Activated naive CD8-positive, alpha-beta T cell treated with anti-CD3 and anti-CD28 coated beads for 36 hours (primary cell): ENCODE measurements at regions not wholly inside any gene's neighbourhood (a gene's known extent, or its start where the extent isn't known, plus 50 kb on each side); places are given as distances from the start of the nearest gene placed in this dataset.

ENCODE experiments used
- DNase-seq: peaks from one replicate; pipeline ENCODE4 v3.0.0; 2021
- H3K27ac Mint-ChIP-seq: one replicate; pipeline ENCODE4 v1.8.0; 2022; ENCODE audit warnings: mild to moderate bottlenecking, moderate library complexity, mixed read lengths
- H3K27me3 Mint-ChIP-seq: one replicate; pipeline ENCODE4 v1.8.0; 2022; ENCODE audit warnings: mild to moderate bottlenecking, mixed read lengths
- H3K36me3 Mint-ChIP-seq: one replicate; pipeline ENCODE4 v1.8.0; 2021; ENCODE audit warnings: mild to moderate bottlenecking, mixed read lengths
- H3K4me1 Mint-ChIP-seq: one replicate; pipeline ENCODE4 v1.8.0; 2021; ENCODE audit warnings: mixed read lengths
- H3K4me3 Mint-ChIP-seq: one replicate; pipeline ENCODE4 v1.8.0; 2022; ENCODE audit warnings: mild to moderate bottlenecking, moderate library complexity, mixed read lengths
- H3K9me3 Mint-ChIP-seq: one replicate; pipeline ENCODE4 v1.8.0; 2022; ENCODE audit warnings: mixed read lengths

GRCh38 chr13:80591976-80592740, 251.2 kb upstream of the SPRY2 start:
- no peak overlapping the region for H3K4me3 Mint-ChIP-seq
- no peak overlapping the region for H3K27ac Mint-ChIP-seq
- no peaks in the 10 kb centered on the region for H3K9me3 Mint-ChIP-seq

GRCh38 chr13:80590551-80590950, 249.6 kb upstream of the SPRY2 start:
- Mint-ChIP-seq H3K27me3 (no peaks in the 10 kb centered on the region), H3K36me3 (no peaks in the 10 kb centered on the region)

More at GRCh38 chr13:80591976-80592740, 251.2 kb upstream of the SPRY2 start:
- DNase-seq = no peak
- no peaks in the 10 kb centered on the region for H3K27me3 Mint-ChIP-seq
- no peaks in the 10 kb centered on the region for H3K4me1 Mint-ChIP-seq
- H3K36me3 Mint-ChIP-seq = no peaks in the 10 kb centered on the region

GRCh38 chr13:80586356-80586755, 245.4 kb upstream of the SPRY2 start:
- no peak overlapping the region for H3K4me3 Mint-ChIP-seq
- no peaks in the 10 kb centered on the region for H3K36me3 Mint-ChIP-seq
- H3K27me3 Mint-ChIP-seq = no peaks in the 10 kb centered on the region
- no peaks in the 10 kb centered on the region for H3K4me1 Mint-ChIP-seq
- no peak for DNase-seq
- H3K27ac Mint-ChIP-seq = no peak overlapping the region
- H3K9me3 Mint-ChIP-seq = peaks cover 2% of the 10 kb centered on the region

More at GRCh38 chr13:80590551-80590950, 249.6 kb upstream of the SPRY2 start:
- DNase-seq = no peak
- H3K4me3 Mint-ChIP-seq = no peak overlapping the region
- no peaks in the 10 kb centered on the region for H3K4me1 Mint-ChIP-seq
- no peaks in the 10 kb centered on the region for H3K9me3 Mint-ChIP-seq
- no peak overlapping the region for H3K27ac Mint-ChIP-seq

- no peaks in the 10 kb centered on the region for H3K27me3 Mint-ChIP-seq
- H3K4me1 Mint-ChIP-seq = no peaks in the 10 kb centered on the region
- no peak overlapping the region for H3K27ac Mint-ChIP-seq
- no peak overlapping the region for H3K4me3 Mint-ChIP-seq
- peaks cover 2% of the 10 kb centered on the region for H3K9me3 Mint-ChIP-seq
- H3K36me3 Mint-ChIP-seq = no peaks in the 10 kb centered on the region
- no peak for DNase-seq
Observed at GRCh38 chr13:80585531-80585930, 244.6 kb upstream of the SPRY2 start.

GRCh38 chr13:80584785-80585184, 243.9 kb upstream of the SPRY2 start:
- Mint-ChIP-seq H3K4me1 (no peaks in the 10 kb centered on the region), H3K27ac (no peak overlapping the region), H3K27me3 (no peaks in the 10 kb centered on the region), H3K4me3 (no peak overlapping the region), H3K9me3 (peaks cover 3% of the 10 kb centered on the region), H3K36me3 (no peaks in the 10 kb centered on the region)
- DNase-seq = no peak

- H3K4me1 Mint-ChIP-seq = no peaks in the 10 kb centered on the region
- H3K27ac Mint-ChIP-seq = no peak overlapping the region
- no peaks in the 10 kb centered on the region for H3K36me3 Mint-ChIP-seq
- H3K27me3 Mint-ChIP-seq = no peaks in the 10 kb centered on the region
- H3K4me3 Mint-ChIP-seq = no peak overlapping the region
- DNase-seq = no peak
- peaks cover 3% of the 10 kb centered on the region for H3K9me3 Mint-ChIP-seq
Observed at GRCh38 chr13:80584306-80584705, 243.4 kb upstream of the SPRY2 start.

GRCh38 chr13:80577926-80578670, 237.2 kb upstream of the SPRY2 start:
- Mint-ChIP-seq H3K4me1 (no peaks in the 10 kb centered on the region), H3K27ac (no peak overlapping the region), H3K27me3 (no peaks in the 10 kb centered on the region), H3K4me3 (no peak overlapping the region), H3K9me3 (peaks cover 3% of the 10 kb centered on the region), H3K36me3 (no peaks in the 10 kb centered on the region)
- DNase-seq = no peak

GRCh38 chr13:80577285-80577684, 236.4 kb upstream of the SPRY2 start:
- no peaks in the 10 kb centered on the region for H3K4me1 Mint-ChIP-seq
- H3K27me3 Mint-ChIP-seq = no peaks in the 10 kb centered on the region
- H3K36me3 Mint-ChIP-seq = no peaks in the 10 kb centered on the region
- H3K27ac Mint-ChIP-seq = no peak overlapping the region
- no peak for DNase-seq
- peaks cover 2% of the 10 kb centered on the region for H3K9me3 Mint-ChIP-seq
- no peak overlapping the region for H3K4me3 Mint-ChIP-seq

GRCh38 chr13:80574113-80574850, 233.4 kb upstream of the SPRY2 start:
- Mint-ChIP-seq H3K27ac (no peak overlapping the region), H3K9me3 (no peaks in the 10 kb centered on the region), H3K4me3 (no peak overlapping the region), H3K4me1 (no peaks in the 10 kb centered on the region), H3K27me3 (no peaks in the 10 kb centered on the region), H3K36me3 (no peaks in the 10 kb centered on the region)
- DNase-seq = no peak

GRCh38 chr13:80572923-80573316, 232.0 kb upstream of the SPRY2 start:
- no peak overlapping the region for H3K27ac Mint-ChIP-seq

GRCh38 chr13:80572308-80572922, 231.5 kb upstream of the SPRY2 start:
- Mint-ChIP-seq H3K9me3 (no peaks in the 10 kb centered on the region), H3K4me1 (no peaks in the 10 kb centered on the region), H3K27ac (no peak overlapping the region), H3K36me3 (no peaks in the 10 kb centered on the region), H3K27me3 (no peaks in the 10 kb centered on the region), H3K4me3 (no peak overlapping the region)
- no peak for DNase-seq

More at GRCh38 chr13:80572923-80573316, 232.0 kb upstream of the SPRY2 start:
- no peaks in the 10 kb centered on the region for H3K27me3 Mint-ChIP-seq
- no peaks in the 10 kb centered on the region for H3K36me3 Mint-ChIP-seq
- no peak overlapping the region for H3K4me3 Mint-ChIP-seq
- H3K4me1 Mint-ChIP-seq = no peaks in the 10 kb centered on the region
- H3K9me3 Mint-ChIP-seq = no peaks in the 10 kb centered on the region
- DNase-seq = no peak

GRCh38 chr13:80571346-80572307, 230.7 kb upstream of the SPRY2 start:
- no peak for DNase-seq
- Mint-ChIP-seq H3K4me1 (no peaks in the 10 kb centered on the region), H3K4me3 (no peak overlapping the region), H3K36me3 (no peaks in the 10 kb centered on the region), H3K27ac (no peak overlapping the region), H3K9me3 (no peaks in the 10 kb centered on the region), H3K27me3 (no peaks in the 10 kb centered on the region)

- Mint-ChIP-seq H3K4me3 (no peak overlapping the region), H3K27ac (no peak overlapping the region), H3K36me3 (no peaks in the 10 kb centered on the region), H3K9me3 (no peaks in the 10 kb centered on the region), H3K27me3 (no peaks in the 10 kb centered on the region), H3K4me1 (peaks cover 6% of the 10 kb centered on the region)
- DNase-seq = no peak
Observed at GRCh38 chr13:80563439-80563838, 222.5 kb upstream of the SPRY2 start.
